ENCODE measurements at regions not wholly inside any gene's neighbourhood (a gene's known extent, or its start where the extent isn't known, plus 50 kb on each side); places are given as distances from the start of the nearest gene placed in this dataset.

GRCh38 chr14:80315681-80316080 is 104.4 kb upstream of the DIO2 start:
- peaks cover 17% of the 10 kb centered on the region for H3K4me1 Mint-ChIP-seq (ENCODE audit: unreplicated experiment)
- TF ChIP-seq CTCF (IDR thresholded peaks at IDR 0.05; ENCODE audit: unreplicated experiment) = no peak
- no peaks in the 10 kb centered on the region for H3K27me3 Mint-ChIP-seq (ENCODE audit: unreplicated experiment)
- DNase-seq (ENCODE audit: low spot score) = no peak
- no peaks in the 10 kb centered on the region for H3K9me3 Mint-ChIP-seq (ENCODE audit: unreplicated experiment)
- no peaks in the 10 kb centered on the region for H3K36me3 Mint-ChIP-seq (ENCODE audit: low read depth, unreplicated experiment)
- H3K4me3 Mint-ChIP-seq (ENCODE audit: unreplicated experiment) = no peak overlapping the region
- no peak overlapping the region for H3K27ac Mint-ChIP-seq (ENCODE audit: unreplicated experiment)

DNA sequence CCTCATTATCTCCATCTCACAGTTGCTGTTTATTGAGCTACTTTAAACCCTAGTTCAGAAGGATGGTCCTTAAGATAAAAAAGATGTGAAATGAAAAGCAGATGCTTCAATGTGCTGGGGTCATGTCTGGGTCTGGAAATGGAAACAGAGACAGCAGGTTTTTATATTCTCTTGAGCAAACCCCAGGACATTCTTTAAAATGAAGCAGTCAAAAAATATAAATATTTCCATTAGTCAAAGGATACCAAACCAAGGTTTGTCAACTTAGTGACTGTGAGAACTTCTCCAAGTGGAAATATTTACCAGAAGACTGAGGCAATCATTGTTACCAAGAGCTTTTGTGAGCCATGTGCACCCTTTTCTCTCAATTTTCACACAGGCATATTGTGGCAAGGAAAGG is 102.5 kb upstream of the DIO2 start:
- no peaks in the 10 kb centered on the region for H3K27me3 Mint-ChIP-seq (ENCODE audit: unreplicated experiment)
- no peaks in the 10 kb centered on the region for H3K36me3 Mint-ChIP-seq (ENCODE audit: low read depth, unreplicated experiment)
- H3K4me3 Mint-ChIP-seq (ENCODE audit: unreplicated experiment) = no peak overlapping the region
- no peak for DNase-seq (ENCODE audit: low spot score)
- H3K9me3 Mint-ChIP-seq (ENCODE audit: unreplicated experiment) = no peaks in the 10 kb centered on the region
- no peak overlapping the region for H3K27ac Mint-ChIP-seq (ENCODE audit: unreplicated experiment)
- TF ChIP-seq CTCF (IDR thresholded peaks at IDR 0.05; ENCODE audit: unreplicated experiment) = no peak
- H3K4me1 Mint-ChIP-seq (ENCODE audit: unreplicated experiment) = peaks cover 23% of the 10 kb centered on the region

DNA sequence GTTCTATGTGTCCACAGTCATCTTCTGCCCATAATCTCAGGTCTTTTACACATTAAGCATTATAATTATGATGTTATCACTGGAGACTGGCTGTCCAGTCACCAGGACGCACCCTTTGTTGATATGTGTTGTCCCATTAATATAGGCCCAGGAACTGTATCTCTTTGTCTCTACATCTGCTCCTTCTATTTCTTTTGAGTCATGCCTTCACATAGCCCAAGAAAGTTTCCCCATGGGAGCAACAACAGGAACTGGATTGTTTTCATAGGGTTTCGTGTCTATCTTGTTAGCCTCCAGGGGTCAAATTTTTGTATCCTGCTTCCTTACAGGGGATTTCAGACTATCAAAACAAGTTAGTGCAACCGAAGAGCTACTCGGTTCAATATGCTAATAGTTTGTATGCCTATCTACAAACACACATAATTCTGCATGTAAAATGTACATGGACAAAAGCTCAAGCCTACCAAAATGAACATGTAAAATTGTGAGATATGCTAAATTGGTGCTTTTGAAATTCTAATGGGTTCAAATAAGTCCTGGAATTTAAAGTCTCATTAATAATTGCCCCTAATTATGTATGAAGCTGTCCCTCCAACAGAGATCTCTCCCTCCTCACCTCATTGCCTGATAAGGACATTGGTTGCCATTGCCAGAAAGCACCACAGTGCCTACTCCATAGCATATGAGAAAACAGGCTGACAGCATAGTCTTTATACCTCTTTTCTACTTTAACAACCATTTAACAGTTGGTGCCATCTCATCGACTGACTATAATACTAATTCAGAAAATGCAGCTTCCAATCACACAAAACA is 99.8 kb upstream of the DIO2 start:
- Mint-ChIP-seq H3K9me3 (ENCODE audit: unreplicated experiment) (no peaks in the 10 kb centered on the region), H3K36me3 (ENCODE audit: low read depth, unreplicated experiment) (no peaks in the 10 kb centered on the region), H3K27ac (ENCODE audit: unreplicated experiment) (peak overlapping the region; percentile 38), H3K4me3 (ENCODE audit: unreplicated experiment) (no peak overlapping the region), H3K4me1 (ENCODE audit: unreplicated experiment) (peaks cover 19% of the 10 kb centered on the region), H3K27me3 (ENCODE audit: unreplicated experiment) (no peaks in the 10 kb centered on the region)
- TF ChIP-seq CTCF (IDR thresholded peaks at IDR 0.05; ENCODE audit: unreplicated experiment) = no peak
- no peak for DNase-seq (ENCODE audit: low spot score)

GRCh38 chr14:80304125-80304766 is 92.9 kb upstream of the DIO2 start:
- Mint-ChIP-seq H3K27me3 (ENCODE audit: unreplicated experiment) (no peaks in the 10 kb centered on the region), H3K4me1 (ENCODE audit: unreplicated experiment) (no peaks in the 10 kb centered on the region), H3K36me3 (ENCODE audit: low read depth, unreplicated experiment) (no peaks in the 10 kb centered on the region), H3K27ac (ENCODE audit: unreplicated experiment) (no peak overlapping the region), H3K4me3 (ENCODE audit: unreplicated experiment) (no peak overlapping the region), H3K9me3 (ENCODE audit: unreplicated experiment) (no peaks in the 10 kb centered on the region)
- DNase-seq (ENCODE audit: low spot score) = no peak
- TF ChIP-seq CTCF (IDR thresholded peaks at IDR 0.05; ENCODE audit: unreplicated experiment) = no peak

GRCh38 chr14:80300351-80300750 is 89.0 kb upstream of the DIO2 start:
- no peaks in the 10 kb centered on the region for H3K36me3 Mint-ChIP-seq (ENCODE audit: low read depth, unreplicated experiment)
- H3K27me3 Mint-ChIP-seq (ENCODE audit: unreplicated experiment) = peaks cover 2% of the 10 kb centered on the region
- DNase-seq (ENCODE audit: low spot score) = no peak
- H3K27ac Mint-ChIP-seq (ENCODE audit: unreplicated experiment) = no peak overlapping the region
- H3K4me1 Mint-ChIP-seq (ENCODE audit: unreplicated experiment) = no peaks in the 10 kb centered on the region
- H3K9me3 Mint-ChIP-seq (ENCODE audit: unreplicated experiment) = no peaks in the 10 kb centered on the region
- H3K4me3 Mint-ChIP-seq (ENCODE audit: unreplicated experiment) = no peak overlapping the region
- no peak for TF ChIP-seq CTCF (IDR thresholded peaks at IDR 0.05; ENCODE audit: unreplicated experiment)

Data from endothelial cell (in vitro differentiated cells).